Testis (tissue), 2 donors: ENCODE measurements at regions not wholly inside any gene's neighbourhood (a gene's known extent, or its start where the extent isn't known, plus 50 kb on each side); places are given as distances from the start of the nearest gene placed in this dataset.

Experiments used
- DNase-seq: peaks from one replicate; pipeline ENCODE4 v3.0.0-alpha.2; 2019
- H3K27ac ChIP-seq, 2 donors: fragments of 200-600 bp; sonication (generic); one replicate each; pipeline ENCODE4 v1.5.1; 2019
- H3K27me3 ChIP-seq: fragments of 200-600 bp; sonication (generic); one replicate; pipeline ENCODE4 v1.5.1; 2019
- H3K36me3 ChIP-seq: fragments of 200-600 bp; sonication (generic); one replicate; pipeline ENCODE4 v1.5.1; 2017; ENCODE audit warnings: low read depth; ENCODE audit errors: missing control alignments
- H3K4me1 ChIP-seq: fragments of 200-600 bp; sonication (generic); one replicate; pipeline ENCODE4 v1.5.1; 2019
- H3K4me3 ChIP-seq, 2 donors: fragments of 200-600 bp; sonication (generic); one replicate each; pipeline ENCODE4 v1.5.1; 2017 to 2019
- H3K9me3 ChIP-seq: fragments of 200-600 bp; sonication (generic); one replicate; pipeline ENCODE4 v1.5.1; 2017
- CTCF ChIP-seq, 3 experiments: fragments of 450-650 bp in 2 of 3; fragments of 200-600 bp in 1 of 3; sonication (generic) in 1 of 3; IDR thresholded peaks; one replicate each; pipeline ENCODE4 v1.5.1; 2016 to 2019; ENCODE audit warnings: antibody characterized with exemption in 3 of 3, mild to moderate bottlenecking in 2 of 3, moderate library complexity in 1 of 3
- POLR2A ChIP-seq: fragments of 450-650 bp; IDR thresholded peaks from one replicate; pipeline ENCODE4 v1.6.1; 2017; ENCODE audit warnings: antibody characterized with exemption, mild to moderate bottlenecking, moderate library complexity
- WGBS, 2 donors: methylation state at CpG; one replicate each; pipeline ENCODE4 v1.1.5; 2018; 5-methylcytosine and 5-hydroxymethylcytosine counted together
- intact Hi-C: fragments of 100-400 bp; cut with DNase I; formaldehyde crosslinking; loops from one replicate; pipeline ENCODE4 v1.15.1; 2023; ENCODE audit warnings: low total_unique reads

DNA sequence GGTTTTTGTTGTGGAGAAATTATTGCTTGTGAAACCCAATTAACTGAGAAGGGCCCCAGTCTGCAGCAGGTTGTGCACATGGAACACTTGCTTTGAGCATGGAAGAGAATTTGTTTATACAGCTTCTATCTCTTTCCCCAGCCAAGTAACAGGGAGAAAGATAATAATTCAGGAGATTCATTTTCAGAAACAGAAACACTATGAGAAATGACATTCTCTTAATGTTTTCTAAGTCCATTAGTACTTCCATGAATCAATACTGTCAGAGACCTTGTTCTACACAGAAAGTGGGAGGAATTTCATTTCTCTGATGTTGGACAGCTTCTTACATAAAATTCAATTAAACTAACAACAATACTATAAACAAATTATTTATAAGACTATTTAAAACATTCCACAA lies 446.3 kb downstream of the KLF12 start:
- Histone ChIP-seq H3K9me3 (no peaks in the 10 kb centered on the region), H3K4me1 (no peaks in the 10 kb centered on the region), H3K4me3 (no peak overlapping the region), H3K36me3 (no peaks in the 10 kb centered on the region), H3K27me3 (no peaks in the 10 kb centered on the region), H3K27ac (no peak overlapping the region)
- no peak for TF ChIP-seq CTCF (IDR thresholded peaks at IDR 0.05)
- no peak for TF ChIP-seq POLR2A
- intact Hi-C loops = no loop called here
- no peak for DNase-seq

GRCh38 chr13:73687087-73687486 lies 447.1 kb downstream of the KLF12 start:
- intact Hi-C loops = no loop called here
- no peak for DNase-seq
- H3K4me1 ChIP-seq = no peaks in the 10 kb centered on the region
- H3K36me3 ChIP-seq = no peaks in the 10 kb centered on the region
- no peak overlapping the region for H3K27ac ChIP-seq
- no peaks in the 10 kb centered on the region for H3K27me3 ChIP-seq
- no peaks in the 10 kb centered on the region for H3K9me3 ChIP-seq
- H3K4me3 ChIP-seq = no peak overlapping the region
- TF ChIP-seq CTCF (IDR thresholded peaks at IDR 0.05) (no peak), POLR2A (no peak)
- 88 to 91% methylated on average over 4 of the region's 4 CpGs for WGBS, 2 donors

DNA sequence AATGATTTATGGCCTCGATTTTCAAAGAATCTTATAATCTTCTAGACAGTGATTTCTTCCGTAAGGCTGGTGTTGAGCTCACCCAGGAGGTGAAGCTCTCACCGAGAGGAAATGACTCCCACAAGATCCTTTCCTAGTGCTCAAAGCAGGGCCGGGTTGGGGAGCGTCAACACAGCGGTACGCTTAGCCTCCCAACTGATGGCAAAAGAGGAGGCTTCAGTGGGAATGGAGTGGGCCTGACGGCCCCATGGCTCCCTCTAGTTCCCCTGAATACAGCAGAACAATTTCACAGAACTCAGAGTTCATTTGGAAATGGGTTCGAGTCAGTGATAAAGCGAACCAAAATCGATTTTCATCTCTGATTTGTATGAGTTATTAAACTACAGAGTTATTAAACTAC lies 449.5 kb downstream of the KLF12 start:
- no peaks in the 10 kb centered on the region for H3K27me3 ChIP-seq
- no peaks in the 10 kb centered on the region for H3K36me3 ChIP-seq
- TF ChIP-seq POLR2A = no peak
- no peak for TF ChIP-seq CTCF (IDR thresholded peaks at IDR 0.05)
- 89 to 90% methylated on average over 11 of the region's 11 CpGs for WGBS, 2 donors
- no peaks in the 10 kb centered on the region for H3K4me1 ChIP-seq
- no peak overlapping the region for H3K27ac ChIP-seq
- H3K4me3 ChIP-seq = no peak overlapping the region
- no peak for DNase-seq
- no peaks in the 10 kb centered on the region for H3K9me3 ChIP-seq
- intact Hi-C loops = no loop called here

DNA sequence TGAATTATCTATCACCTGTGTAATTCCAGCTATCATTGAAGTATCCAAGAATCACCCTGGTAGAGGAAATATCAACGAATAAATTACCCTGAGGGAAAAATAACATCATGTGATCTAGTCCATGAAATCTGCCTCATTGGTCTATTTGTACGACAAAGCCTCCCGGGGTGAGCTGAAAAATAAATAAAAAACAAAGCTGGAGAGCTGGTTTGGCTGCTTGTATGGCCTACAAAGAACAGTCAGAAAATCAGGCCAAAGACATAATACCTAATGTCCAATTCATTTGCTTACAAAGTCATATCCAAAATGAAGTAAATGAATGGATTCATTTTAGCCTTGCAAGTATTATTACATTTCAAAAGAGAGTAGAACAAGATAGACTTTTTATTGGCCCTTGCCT lies 449.9 kb downstream of the KLF12 start:
- Histone ChIP-seq H3K27me3 (no peaks in the 10 kb centered on the region), H3K9me3 (no peaks in the 10 kb centered on the region), H3K4me1 (no peaks in the 10 kb centered on the region), H3K4me3 (no peak overlapping the region), H3K36me3 (no peaks in the 10 kb centered on the region), H3K27ac (no peak overlapping the region)
- WGBS, 2 donors = 58 to 87% methylated on average over 3 of the region's 3 CpGs
- intact Hi-C loops = no loop called here
- TF ChIP-seq POLR2A = no peak
- TF ChIP-seq CTCF (IDR thresholded peaks at IDR 0.05) = no peak
- no peak for DNase-seq

GRCh38 chr13:73683746-73684145 lies 450.5 kb downstream of the KLF12 start:
- H3K27ac ChIP-seq = no peak overlapping the region
- TF ChIP-seq POLR2A (no peak), CTCF (IDR thresholded peaks at IDR 0.05) (no peak)
- no peak overlapping the region for H3K4me3 ChIP-seq
- no peaks in the 10 kb centered on the region for H3K36me3 ChIP-seq
- H3K27me3 ChIP-seq = no peaks in the 10 kb centered on the region
- intact Hi-C loops = no loop called here
- DNase-seq = no peak
- H3K4me1 ChIP-seq = no peaks in the 10 kb centered on the region
- WGBS, 2 donors = 82 to 85% methylated on average over 3 of the region's 3 CpGs
- H3K9me3 ChIP-seq = no peaks in the 10 kb centered on the region
